Naive thymus-derived CD8-positive, alpha-beta T cell (primary cell): ENCODE measurements at regions not wholly inside any gene's neighbourhood (a gene's known extent, or its start where the extent isn't known, plus 50 kb on each side); places are given as distances from the start of the nearest gene placed in this dataset.
A peak's percentile ranks its signal among the peaks of the same experiment; 100 is the strongest.
"Not testable (repeated sequence)": the region's sequence is repeated elsewhere in the genome, so short reads cannot be mapped to it uniquely, and the experiment has no call there.

ENCODE experiments used
- ATAC-seq, 2 donors: fragments of 150-1000 bp; cut with Tn5 transposase in 1 of 2; sonication (Bioruptor Pico), chemical (Tn5 transposase) in 1 of 2; 1 replicate in 1 of 2; 2 replicates in 1 of 2; pipeline ENCODE4 v1.10.0; 2021; ENCODE audit warnings: mild to moderate bottlenecking in 2 of 2, moderate library complexity in 2 of 2
- POLR2A ChIA-PET: fragments of 350-600 bp; sonication (Branson Sonifier 250); formaldehyde crosslinking; loops from one replicate; lab custom pipeline; 2021; ENCODE audit warnings: antibody characterized with exemption; lab: Charles Lee
- DNase-seq, 10 donors: peaks; one replicate each; pipeline versions ENCODE4 v3.0.0 to v3.0.0-alpha.2; 2020 to 2022
- H3K27ac Mint-ChIP-seq, 10 donors: one replicate each; pipeline ENCODE4 v1.8.0; 2020 to 2022; ENCODE audit warnings: mild to moderate bottlenecking in 10 of 10, mixed read lengths in 10 of 10, moderate library complexity in 4 of 10, inconsistent platforms in 1 of 10
- H3K27me3 Mint-ChIP-seq, 5 donors: one replicate each; pipeline ENCODE4 v1.8.0; 2021 to 2022; ENCODE audit warnings: mixed read lengths in 5 of 5
- H3K36me3 Mint-ChIP-seq, 3 donors: one replicate each; pipeline ENCODE4 v1.8.0; 2020 to 2022; ENCODE audit warnings: mixed read lengths in 3 of 3, mild to moderate bottlenecking in 2 of 3, inconsistent platforms in 1 of 3
- H3K4me1 Mint-ChIP-seq, 4 donors: one replicate each; pipeline ENCODE4 v1.8.0; 2021 to 2022; ENCODE audit warnings: mixed read lengths in 4 of 4
- H3K4me3 Mint-ChIP-seq, 10 donors: one replicate each; pipeline ENCODE4 v1.8.0; 2020 to 2022; ENCODE audit warnings: mild to moderate bottlenecking in 10 of 10, mixed read lengths in 10 of 10, moderate library complexity in 6 of 10, inconsistent platforms in 1 of 10
- H3K9me3 Mint-ChIP-seq, 9 donors: one replicate each; pipeline ENCODE4 v1.8.0; 2020 to 2022; ENCODE audit warnings: mixed read lengths in 9 of 9, mild to moderate bottlenecking in 3 of 9, inconsistent platforms in 1 of 9, moderate library complexity in 1 of 9

GRCh38 chr21:33968080-33968994, 52.7 kb upstream of the ATP5PO start:
- ATAC-seq (peak; percentile 65 to 72), DNase-seq (peak in 2 of 10 donors; percentile 12 to 36)
- POLR2A ChIA-PET: interaction anchor here (0.5 to 2.1 kb wide), 7 partner anchors 11 to 230 kb away, joined by 3 to 15 read pairs (median 4); no protein-coding TSS in a partner anchor
- Mint-ChIP-seq H3K9me3 (no peaks in the 10 kb centered on the region), H3K36me3 (peaks cover 9 to 54% (median 31%) of the 10 kb centered on the region in 3 donors), H3K4me1 (peaks cover 18 to 30% (median 24%) of the 10 kb centered on the region in 4 donors), H3K27me3 (no peaks in the 10 kb centered on the region), H3K27ac (peak overlapping the region in 9 of 10 donors; percentile 26 to 79 (median 53)), H3K4me3 (peak overlapping the region in 1 of 10 donors; percentile 40)

- H3K36me3 Mint-ChIP-seq: peaks cover 9 to 62% (median 39%) of the 10 kb centered on the region in 3 donors
- DNase-seq (no peak), ATAC-seq (no peak)
- H3K9me3 Mint-ChIP-seq: no peaks in the 10 kb centered on the region
- peak overlapping the region in 4 of 10 donors; percentile 30 to 85 (median 70) for H3K27ac Mint-ChIP-seq
- POLR2A ChIA-PET: interaction anchor here (0.8 to 1.3 kb wide), 3 partner anchors 9 to 106 kb away, joined by 3 to 4 read pairs (median 4); partner anchors contain the start of genes MRPS6 and SLC5A3
- no peak overlapping the region for H3K4me3 Mint-ChIP-seq
- no peaks in the 10 kb centered on the region for H3K27me3 Mint-ChIP-seq
- H3K4me1 Mint-ChIP-seq: peaks cover 20 to 40% (median 33%) of the 10 kb centered on the region in 4 donors
Observed at GRCh38 chr21:33967086-33967571, 51.5 kb upstream of the ATP5PO start.

DNA sequence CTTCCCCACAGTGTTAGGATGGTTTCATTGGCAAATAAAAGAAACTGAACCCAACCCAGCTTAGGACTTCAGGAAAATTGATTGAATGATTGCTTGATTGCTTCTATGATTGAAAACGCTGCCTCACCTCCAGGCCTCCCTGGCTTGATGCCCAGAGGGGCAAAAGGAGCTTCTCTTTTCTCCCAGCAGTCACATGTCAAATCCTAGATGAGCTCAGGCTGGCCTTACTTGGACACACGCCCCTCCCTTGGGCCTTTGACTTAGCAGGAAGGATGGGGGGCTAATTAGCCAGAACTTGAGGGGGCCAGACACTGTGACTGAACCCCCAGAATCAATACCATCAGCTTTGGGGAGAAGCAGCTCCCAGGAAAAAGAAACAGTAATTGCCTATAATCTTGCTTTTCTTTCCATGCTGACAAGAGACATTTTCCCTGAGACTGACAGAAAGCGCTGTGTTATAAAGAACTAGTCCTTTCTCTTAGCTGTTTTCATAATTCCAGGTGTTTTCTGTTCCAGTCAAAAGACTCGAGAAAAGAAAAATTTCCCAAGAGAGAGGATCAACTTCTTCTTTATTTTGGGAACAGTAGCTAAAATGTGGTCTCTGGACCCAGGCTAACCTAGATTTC, 50.8 kb upstream of the ATP5PO start:
- Mint-ChIP-seq H3K4me1 (peaks cover 17 to 38% (median 32%) of the 10 kb centered on the region in 4 donors), H3K27ac (peak overlapping the region in 2 of 10 donors; percentile 11 to 15), H3K27me3 (no peaks in the 10 kb centered on the region), H3K36me3 (peaks cover 9 to 61% (median 38%) of the 10 kb centered on the region in 3 donors), H3K9me3 (no peaks in the 10 kb centered on the region), H3K4me3 (no peak overlapping the region)
- POLR2A ChIA-PET: interaction anchor here (0.6 to 1.3 kb wide), 4 partner anchors 14 to 107 kb away, joined by 3 to 5 read pairs (median 4); partner anchors contain the start of genes MRPS6 and SLC5A3
- no peak for ATAC-seq
- DNase-seq: no peak

DNA sequence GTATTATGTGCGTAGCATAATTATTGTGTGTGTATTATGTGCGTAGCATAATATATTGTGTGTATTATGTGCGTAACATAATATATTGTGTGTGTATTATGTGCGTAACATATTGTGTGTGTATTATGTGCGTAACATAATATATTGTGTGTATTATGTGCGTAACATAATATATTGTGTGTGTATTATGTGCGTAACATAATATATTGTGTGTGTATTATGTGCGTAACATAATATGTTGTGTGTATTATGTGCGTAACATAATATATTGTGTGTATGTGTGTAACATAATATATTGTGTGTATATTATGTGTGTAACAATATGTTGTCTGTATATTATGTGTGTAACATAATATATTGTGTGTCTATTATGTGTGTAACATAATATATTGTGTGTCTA, 50.1 kb upstream of the ATP5PO start:
- DNase-seq, H3K27ac Mint-ChIP-seq, ATAC-seq, H3K4me3 Mint-ChIP-seq, H3K9me3 Mint-ChIP-seq, H3K27me3 Mint-ChIP-seq: not testable (repeated sequence)
- POLR2A ChIA-PET: interaction anchor here (0.6 to 0.7 kb wide), 2 partner anchors 13 to 16 kb away, joined by 3 to 5 read pairs; no protein-coding TSS in a partner anchor
- peaks cover 9 to 57% (median 37%) of the 10 kb centered on the region in 3 donors for H3K36me3 Mint-ChIP-seq
- H3K4me1 Mint-ChIP-seq: peaks cover 17 to 38% (median 30%) of the 10 kb centered on the region in 4 donors
